AG04450 (cell line): ENCODE measurements at regions not wholly inside any gene's neighbourhood (a gene's known extent, or its start where the extent isn't known, plus 50 kb on each side); places are given as distances from the start of the nearest gene placed in this dataset.

Experiments used
- CTCF ChIA-PET: fragments of 300-600, 350-600 bp; formaldehyde crosslinking; extraction: SDS; loops from one replicate; lab custom pipeline; 2022; ENCODE audit warnings: antibody characterized with exemption, inconsistent platforms; lab: Charles Lee
- POLR2A ChIA-PET: fragments of 350-600 bp; formaldehyde crosslinking; extraction: SDS; loops from one replicate; lab custom pipeline; 2021; ENCODE audit warnings: antibody characterized with exemption, inconsistent platforms; lab: Yijun Ruan, JAX
- DNase-seq: peaks from one replicate; pipeline ENCODE4 v3.0.0-alpha.2; 2011; ENCODE audit warnings: low read depth, low spot score
- H3K27ac ChIP-seq: one replicate; pipeline ENCODE4 v1.5.1; 2012; ENCODE audit warnings: low read depth, low read length, control low read depth
- H3K27me3 ChIP-seq: one replicate; pipeline ENCODE4 v1.6.0; 2012; ENCODE audit warnings: low read length; ENCODE audit not compliant: control insufficient read depth, insufficient read depth
- H3K4me3 ChIP-seq: 2 replicates; pipeline ENCODE4 v1.5.1; 2011; ENCODE audit warnings: mild to moderate bottlenecking, low read depth, low read length, control low read depth
- H3K9me3 ChIP-seq: 2 replicates; pipeline ENCODE4 v1.5.1; 2012; ENCODE audit warnings: low read length; ENCODE audit not compliant: control insufficient read depth, insufficient read depth
- CTCF ChIP-seq: IDR thresholded peaks from 2 replicates; pipeline ENCODE4 v1.5.1; 2011; ENCODE audit warnings: low read depth, low read length, control low read depth, inconsistent platforms

GRCh38 chr6:140774080-140774505 lies 1358.6 kb upstream of the GJE1 start:
- POLR2A ChIA-PET, result no interaction called here
- Histone ChIP-seq H3K9me3 (no peaks in the 10 kb centered on the region; the same call in 1 of the 2 replicates), H3K27ac (no peak overlapping the region), H3K27me3 (no peaks in the 10 kb centered on the region), H3K4me3 (no peak overlapping the region)
- DNase-seq, result peak; percentile 34
- TF ChIP-seq CTCF, result no peak
- CTCF ChIA-PET, result no interaction called here

- peaks cover under 1% of the 10 kb centered on the region; the same call in 1 of the 2 replicates for H3K9me3 ChIP-seq
- no peak for DNase-seq
- H3K27me3 ChIP-seq, result no peaks in the 10 kb centered on the region
- TF ChIP-seq CTCF, result no peak
- no peak overlapping the region for H3K27ac ChIP-seq
- H3K4me3 ChIP-seq, result no peak overlapping the region
- POLR2A ChIA-PET, result no interaction called here
- CTCF ChIA-PET, result no interaction called here
Observed at GRCh38 chr6:140773276-140773675, 1359.4 kb upstream of the GJE1 start.

GRCh38 chr6:140772576-140772975 lies 1360.1 kb upstream of the GJE1 start:
- ChIA-PET CTCF (no interaction called here), POLR2A (no interaction called here)
- TF ChIP-seq CTCF, result no peak
- DNase-seq, result no peak
- H3K27me3 ChIP-seq, result no peaks in the 10 kb centered on the region
- H3K4me3 ChIP-seq, result no peak overlapping the region
- H3K27ac ChIP-seq, result no peak overlapping the region
- peaks cover 3% of the 10 kb centered on the region; the same call in 1 of the 2 replicates for H3K9me3 ChIP-seq

GRCh38 chr6:140768133-140768532 lies 1364.6 kb upstream of the GJE1 start:
- Histone ChIP-seq H3K27me3 (no peaks in the 10 kb centered on the region), H3K27ac (no peak overlapping the region), H3K4me3 (no peak overlapping the region), H3K9me3 (peaks cover 3% of the 10 kb centered on the region; the same call in 1 of the 2 replicates)
- POLR2A ChIA-PET, result no interaction called here
- no peak for TF ChIP-seq CTCF
- no peak for DNase-seq
- CTCF ChIA-PET, result no interaction called here

GRCh38 chr6:140766999-140767398 lies 1365.7 kb upstream of the GJE1 start:
- Histone ChIP-seq H3K27ac (no peak overlapping the region), H3K9me3 (peaks cover 3% of the 10 kb centered on the region; the same call in 1 of the 2 replicates), H3K27me3 (no peaks in the 10 kb centered on the region), H3K4me3 (no peak overlapping the region)
- TF ChIP-seq CTCF, result no peak
- ChIA-PET POLR2A (interaction anchor here (0.7 kb wide), 1 partner anchor 175 kb away, joined by 3 read pairs; no protein-coding TSS in a partner anchor), CTCF (no interaction called here)
- no peak for DNase-seq
